ENCODE measurements at regions not wholly inside any gene's neighbourhood (a gene's known extent, or its start where the extent isn't known, plus 50 kb on each side); places are given as distances from the start of the nearest gene placed in this dataset.

DNA sequence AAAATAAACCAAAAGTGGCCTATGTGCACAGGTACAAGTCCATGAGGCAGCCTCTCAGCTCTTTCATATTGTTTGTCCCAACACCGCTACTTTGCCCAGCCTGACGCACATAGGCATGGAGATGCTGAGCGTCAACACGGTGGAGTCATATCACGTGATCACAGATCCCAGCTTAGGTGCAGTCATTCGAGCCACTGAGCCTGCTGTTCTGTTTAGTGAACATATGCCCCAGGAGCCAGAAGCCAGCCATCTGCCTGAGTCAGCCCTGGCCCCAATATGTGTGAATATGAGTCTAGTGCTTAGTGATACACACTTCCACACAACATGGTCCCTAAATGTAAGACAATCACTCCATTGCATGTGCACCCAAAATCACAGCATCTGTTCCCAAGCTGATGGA lies 88.2 kb upstream of the LCLAT1 start:
- Histone ChIP-seq H3K36me3 (no peaks in the 10 kb centered on the region), H3K4me1 (peaks cover 3 to 50% (median 36%) of the 10 kb centered on the region in 3 donors), H3K9me3 (no peaks in the 10 kb centered on the region), H3K27me3 (no peaks in the 10 kb centered on the region), H3K4me3 (no peak overlapping the region), H3K27ac (peak overlapping the region; percentile 66 to 90 (median 87))
- no peak for ATAC-seq
- TF ChIP-seq, protein P1, sequence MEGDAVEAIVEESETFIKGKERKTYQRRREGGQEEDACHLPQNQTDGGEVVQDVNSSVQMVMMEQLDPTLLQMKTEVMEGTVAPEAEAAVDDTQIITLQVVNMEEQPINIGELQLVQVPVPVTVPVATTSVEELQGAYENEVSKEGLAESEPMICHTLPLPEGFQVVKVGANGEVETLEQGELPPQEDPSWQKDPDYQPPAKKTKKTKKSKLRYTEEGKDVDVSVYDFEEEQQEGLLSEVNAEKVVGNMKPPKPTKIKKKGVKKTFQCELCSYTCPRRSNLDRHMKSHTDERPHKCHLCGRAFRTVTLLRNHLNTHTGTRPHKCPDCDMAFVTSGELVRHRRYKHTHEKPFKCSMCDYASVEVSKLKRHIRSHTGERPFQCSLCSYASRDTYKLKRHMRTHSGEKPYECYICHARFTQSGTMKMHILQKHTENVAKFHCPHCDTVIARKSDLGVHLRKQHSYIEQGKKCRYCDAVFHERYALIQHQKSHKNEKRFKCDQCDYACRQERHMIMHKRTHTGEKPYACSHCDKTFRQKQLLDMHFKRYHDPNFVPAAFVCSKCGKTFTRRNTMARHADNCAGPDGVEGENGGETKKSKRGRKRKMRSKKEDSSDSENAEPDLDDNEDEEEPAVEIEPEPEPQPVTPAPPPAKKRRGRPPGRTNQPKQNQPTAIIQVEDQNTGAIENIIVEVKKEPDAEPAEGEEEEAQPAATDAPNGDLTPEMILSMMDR (IDR thresholded peaks at IDR 0.05) = no peak
- no peak for TF ChIP-seq EP300 (IDR thresholded peaks at IDR 0.05)
- TF ChIP-seq POLR2AphosphoS5 (IDR thresholded peaks at IDR 0.05) = no peak
- no peak for TF ChIP-seq POLR2A (IDR thresholded peaks at IDR 0.05)
- 93 to 100% methylated on average over 3 to 6 of the region's 6 CpGs for WGBS, 2 donors (ENCODE audit: low coverage in 1 of 2)

DNA sequence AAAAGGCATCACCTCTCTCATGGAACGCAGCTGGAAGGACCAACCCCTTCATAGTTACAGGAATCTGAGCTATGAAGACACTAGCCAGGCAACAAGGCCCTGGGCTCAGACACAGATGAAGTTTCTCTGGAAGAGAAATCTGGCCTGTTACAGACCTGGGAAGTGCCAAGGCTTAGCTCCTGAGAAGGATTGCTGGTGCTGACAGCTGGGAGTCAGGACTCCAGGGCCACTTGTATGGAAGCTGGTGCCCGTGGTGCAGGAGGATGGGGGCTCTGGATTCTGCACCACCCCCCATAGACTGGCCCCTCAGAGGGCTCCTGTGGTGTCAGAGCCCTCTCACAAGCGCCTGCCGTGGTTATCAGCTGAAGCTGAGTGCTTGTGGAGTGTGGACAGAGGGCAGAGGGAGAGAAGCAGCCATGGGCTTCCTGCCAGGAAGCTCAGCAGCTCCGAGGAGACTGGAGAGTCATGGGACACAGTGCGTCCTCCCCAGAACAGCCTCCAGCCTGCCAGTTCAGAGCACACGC lies 87.3 kb upstream of the LCLAT1 start:
- peak overlapping the region; percentile 66 to 90 (median 87) for H3K27ac ChIP-seq
- 20% methylated on average over 2 of the region's 7 CpGs; no CpG with 5 or more reads in 1 of the 2 donors for WGBS, 2 donors (ENCODE audit: low coverage in 1 of 2)
- peaks cover 3 to 50% (median 38%) of the 10 kb centered on the region in 3 donors for H3K4me1 ChIP-seq

DNA sequence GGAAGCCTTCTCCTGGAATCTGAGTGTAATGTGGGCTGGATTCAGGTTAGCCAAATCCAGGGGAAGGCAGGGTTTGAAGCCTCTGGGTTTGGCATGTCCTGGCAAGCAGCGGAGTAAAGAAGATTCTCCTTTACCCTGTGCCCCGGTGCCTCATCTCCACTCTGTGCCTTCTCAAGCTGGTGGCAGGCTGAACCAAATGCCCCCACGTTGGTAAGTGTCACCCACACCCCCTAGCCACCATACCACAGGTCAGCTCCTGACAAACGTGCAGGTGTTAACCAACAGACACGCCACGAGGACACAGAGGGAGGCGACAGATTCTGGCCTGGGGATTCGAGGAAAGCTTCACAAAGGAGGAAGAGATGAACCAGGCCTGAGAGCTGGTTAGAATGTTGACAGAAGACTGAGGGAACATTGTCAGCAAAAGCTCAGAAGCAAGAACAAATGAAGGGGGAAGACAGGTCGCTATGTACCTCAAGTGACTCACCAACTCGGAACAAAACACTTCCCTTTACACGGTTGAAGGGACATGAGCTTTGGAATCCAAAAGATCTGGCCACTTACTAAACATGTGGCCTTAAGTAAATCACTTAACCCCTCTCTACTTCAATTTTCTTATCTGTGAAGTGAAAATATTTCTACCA lies 85.2 kb upstream of the LCLAT1 start:
- Histone ChIP-seq H3K4me1 (peaks cover 3 to 59% (median 39%) of the 10 kb centered on the region in 3 donors), H3K27ac (peak overlapping the region; percentile 71 to 90 (median 87)), H3K36me3 (no peaks in the 10 kb centered on the region), H3K9me3 (no peaks in the 10 kb centered on the region), H3K4me3 (no peak overlapping the region), H3K27me3 (no peaks in the 10 kb centered on the region)
- ATAC-seq = no peak
- peak; percentile 8 for TF ChIP-seq POLR2AphosphoS5 (IDR thresholded peaks at IDR 0.05)
- TF ChIP-seq EP300 (IDR thresholded peaks at IDR 0.05) = no peak
- WGBS, 2 donors (ENCODE audit: low coverage in 1 of 2) = 71 to 85% methylated on average over 4 to 5 of the region's 11 CpGs

More for the DNA sequence above, 87.3 kb upstream of the LCLAT1 start:
- H3K36me3 ChIP-seq = no peaks in the 10 kb centered on the region
- ATAC-seq = peak; percentile 79
- no peaks in the 10 kb centered on the region for H3K9me3 ChIP-seq
- no peaks in the 10 kb centered on the region for H3K27me3 ChIP-seq
- no peak overlapping the region for H3K4me3 ChIP-seq
- peak; percentile 56 for TF ChIP-seq POLR2AphosphoS5 (IDR thresholded peaks at IDR 0.05)
- TF ChIP-seq POLR2A (IDR thresholded peaks at IDR 0.05) = no peak

DNA sequence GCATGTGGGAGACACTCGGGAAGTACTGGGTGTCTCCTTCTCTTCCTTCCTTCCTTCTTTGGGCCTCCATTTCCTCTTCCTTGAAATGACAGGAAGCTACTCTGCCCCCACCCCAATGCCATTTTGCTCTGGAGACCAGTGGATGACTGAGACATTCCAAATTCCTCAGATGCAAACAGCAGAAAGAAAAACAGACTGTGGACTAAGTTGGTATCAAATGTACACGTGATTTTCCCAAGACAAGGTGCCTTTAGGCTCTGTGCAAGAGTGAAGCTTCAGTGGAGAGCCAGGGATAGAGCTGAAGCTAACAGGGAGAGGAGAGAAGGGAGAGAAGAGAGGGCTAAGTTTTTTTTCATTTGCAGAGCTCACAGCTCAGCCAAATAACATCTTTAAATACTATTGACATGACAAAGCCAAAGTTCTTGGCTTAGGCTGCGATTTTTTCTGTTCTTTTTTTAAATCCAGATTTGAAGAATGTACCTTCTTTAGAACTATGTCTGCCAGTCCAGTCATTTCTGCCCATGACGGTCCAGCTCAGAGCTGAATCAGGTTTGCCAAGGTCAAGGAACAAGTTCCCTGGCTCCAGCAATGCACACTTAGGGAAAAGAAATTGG lies 84.5 kb upstream of the LCLAT1 start:
- Histone ChIP-seq H3K9me3 (no peaks in the 10 kb centered on the region), H3K4me3 (no peak overlapping the region), H3K4me1 (peaks cover 3 to 63% (median 39%) of the 10 kb centered on the region in 3 donors), H3K36me3 (no peaks in the 10 kb centered on the region), H3K27ac (peak overlapping the region; percentile 71 to 90 (median 87)), H3K27me3 (no peaks in the 10 kb centered on the region)
- TF ChIP-seq POLR2AphosphoS5 (IDR thresholded peaks at IDR 0.05) = peak; percentile 66
- TF ChIP-seq, protein P1 (IDR thresholded peaks at IDR 0.05) = no peak
- 22 to 28% methylated on average over 3 to 4 of the region's 4 CpGs for WGBS, 2 donors (ENCODE audit: low coverage in 1 of 2)
- ATAC-seq = peak; percentile 57

DNA sequence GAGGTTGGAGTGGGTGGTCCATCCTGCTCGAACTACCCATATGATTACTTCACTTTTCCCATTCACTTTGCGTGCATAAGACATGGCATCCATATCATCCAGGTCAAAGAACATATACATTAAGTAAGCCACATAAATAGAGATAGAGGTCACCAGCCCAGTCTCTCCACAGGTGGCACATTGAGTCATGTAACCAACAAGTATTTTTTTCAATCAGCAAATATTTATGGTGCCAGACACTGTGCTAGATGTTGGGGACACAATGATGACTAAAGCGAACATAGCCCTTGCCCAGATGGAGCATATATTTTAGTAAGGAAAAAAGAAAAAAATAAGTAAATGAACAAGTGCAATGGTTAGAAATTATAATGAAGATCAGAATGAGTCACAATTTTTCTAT lies 83.6 kb upstream of the LCLAT1 start:
- Histone ChIP-seq H3K36me3 (no peaks in the 10 kb centered on the region), H3K4me3 (no peak overlapping the region), H3K9me3 (no peaks in the 10 kb centered on the region), H3K27me3 (no peaks in the 10 kb centered on the region), H3K4me1 (peaks cover 3 to 70% (median 39%) of the 10 kb centered on the region in 3 donors), H3K27ac (peak overlapping the region; percentile 7 to 90 (median 87))
- 93 to 95% methylated on average over 3 of the region's 3 CpGs for WGBS, 2 donors (ENCODE audit: low coverage in 1 of 2)
- ATAC-seq = no peak
- no peak for TF ChIP-seq POLR2A (IDR thresholded peaks at IDR 0.05)
- no peak for TF ChIP-seq EP300 (IDR thresholded peaks at IDR 0.05)
- TF ChIP-seq, protein P1 (IDR thresholded peaks at IDR 0.05) = no peak
- no peak for TF ChIP-seq POLR2AphosphoS5 (IDR thresholded peaks at IDR 0.05)
